Breast epithelium (tissue), 3 donors: ENCODE measurements at regions not wholly inside any gene's neighbourhood (a gene's known extent, or its start where the extent isn't known, plus 50 kb on each side); places are given as distances from the start of the nearest gene placed in this dataset.

Experiments
- CTCF ChIP-seq, 3 donors: fragments of 450-650 bp; IDR thresholded peaks; one replicate each; pipeline ENCODE4 v1.5.1; 2016 to 2017; ENCODE audit warnings: antibody characterized with exemption in 3 of 3, mild to moderate bottlenecking in 3 of 3, moderate library complexity in 3 of 3
- POLR2A ChIP-seq: fragments of 450-650 bp; IDR thresholded peaks from one replicate; pipeline ENCODE4 v1.6.1; 2016; ENCODE audit warnings: antibody characterized with exemption, mild to moderate bottlenecking, moderate library complexity

DNA sequence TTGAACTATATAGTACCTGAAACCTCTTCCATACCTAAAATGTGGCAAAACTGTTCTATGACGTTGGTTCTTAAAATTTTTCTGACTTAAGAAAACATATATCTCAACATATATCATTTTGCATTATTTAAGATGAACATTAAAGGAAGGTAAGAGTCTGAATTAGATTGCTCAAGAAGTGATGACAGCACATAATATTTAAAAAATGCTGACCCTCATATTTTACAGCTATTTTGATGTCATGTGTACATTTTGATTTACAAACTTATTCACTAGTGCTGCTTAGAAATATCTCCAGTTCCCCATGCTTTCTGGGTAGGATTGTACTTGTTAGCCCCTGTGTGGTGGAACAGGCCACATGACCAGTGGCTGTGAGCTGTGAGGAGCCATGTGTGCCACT is 666.1 kb downstream of the SATB2 start:
- no peak for TF ChIP-seq CTCF (IDR thresholded peaks at IDR 0.05)
- TF ChIP-seq POLR2A, result no peak
